AG08396 (cell line): ENCODE measurements at regions not wholly inside any gene's neighbourhood (a gene's known extent, or its start where the extent isn't known, plus 50 kb on each side); places are given as distances from the start of the nearest gene placed in this dataset.

ENCODE experiments used
- DNase-seq: peaks from one replicate; pipeline ENCODE4 v3.0.0; 2012; ENCODE audit warnings: low spot score, mixed read lengths

DNA sequence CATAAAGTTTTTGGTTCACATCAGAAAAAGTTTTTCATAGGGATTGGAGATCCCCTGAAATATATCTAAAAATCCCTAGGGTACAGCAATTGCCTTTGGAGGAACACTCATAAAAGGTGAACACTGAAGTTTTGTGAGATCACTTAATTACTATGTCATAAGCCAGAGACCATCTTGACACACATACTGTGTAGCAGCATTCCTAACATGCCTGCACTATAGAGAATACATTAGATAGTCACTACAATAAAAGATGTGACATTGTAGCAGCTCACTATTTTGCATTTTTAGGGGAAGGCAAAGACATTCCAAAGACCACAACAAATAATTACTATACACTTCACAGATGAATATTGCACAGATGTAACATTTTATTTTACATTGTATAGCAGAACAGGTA lies 779.9 kb downstream of the KCNT2 start:
- DNase-seq: no peak

DNA sequence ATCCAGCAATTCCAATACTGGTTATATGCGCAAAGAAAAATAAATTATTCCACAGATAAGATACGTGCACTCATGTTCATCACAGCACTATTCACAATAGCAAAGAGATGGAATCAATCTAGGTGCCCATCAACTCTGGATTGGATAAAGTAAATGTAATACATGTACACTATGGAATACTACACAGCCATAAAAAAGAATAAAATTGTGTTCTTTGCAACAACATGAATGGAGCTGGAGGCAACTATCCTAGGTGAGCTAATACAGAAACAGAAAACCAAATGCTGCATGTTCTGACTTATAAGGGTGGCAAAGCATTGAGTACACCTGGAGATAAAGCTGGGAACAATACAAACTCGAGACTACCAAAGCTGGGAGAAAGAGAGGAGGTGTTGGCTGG lies 787.3 kb downstream of the KCNT2 start:
- DNase-seq: no peak

DNA sequence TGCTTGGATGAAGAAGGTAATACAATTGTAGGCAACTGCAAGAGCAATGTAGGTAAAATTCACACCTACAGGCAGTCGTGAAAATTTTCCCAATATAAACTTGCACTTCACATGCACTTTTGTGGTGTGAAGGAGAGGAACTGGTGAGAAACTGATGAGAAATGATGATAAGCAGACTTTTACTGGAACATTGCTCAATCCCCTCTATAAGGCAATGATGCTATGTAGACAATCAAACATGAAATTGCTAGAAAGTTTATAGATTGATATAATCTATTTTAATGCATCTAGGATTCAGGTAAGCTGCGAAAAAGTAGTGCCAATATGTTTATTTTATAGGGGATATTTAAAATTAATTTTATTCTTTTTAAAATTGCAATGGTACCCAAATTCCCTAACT lies 802.2 kb downstream of the KCNT2 start:
- no peak for DNase-seq

DNA sequence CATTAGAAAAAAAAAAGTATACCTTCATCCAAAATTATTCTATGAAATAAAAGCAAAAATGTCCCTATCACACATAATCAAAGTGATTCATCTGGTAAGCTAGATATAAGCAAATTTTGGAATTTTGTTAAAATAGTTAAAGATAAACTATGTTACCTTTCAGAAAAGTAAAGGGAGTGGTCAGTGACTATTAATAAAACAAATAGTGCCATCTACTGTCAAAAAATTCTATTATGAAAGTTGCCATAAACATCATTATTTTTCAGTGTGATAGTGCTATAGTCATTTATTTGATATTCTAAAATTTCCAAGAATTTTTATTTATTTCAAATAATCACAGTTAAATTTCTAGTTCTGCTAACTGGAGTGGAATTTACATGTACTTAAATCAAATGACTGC lies 803.7 kb downstream of the KCNT2 start:
- DNase-seq: no peak

DNA sequence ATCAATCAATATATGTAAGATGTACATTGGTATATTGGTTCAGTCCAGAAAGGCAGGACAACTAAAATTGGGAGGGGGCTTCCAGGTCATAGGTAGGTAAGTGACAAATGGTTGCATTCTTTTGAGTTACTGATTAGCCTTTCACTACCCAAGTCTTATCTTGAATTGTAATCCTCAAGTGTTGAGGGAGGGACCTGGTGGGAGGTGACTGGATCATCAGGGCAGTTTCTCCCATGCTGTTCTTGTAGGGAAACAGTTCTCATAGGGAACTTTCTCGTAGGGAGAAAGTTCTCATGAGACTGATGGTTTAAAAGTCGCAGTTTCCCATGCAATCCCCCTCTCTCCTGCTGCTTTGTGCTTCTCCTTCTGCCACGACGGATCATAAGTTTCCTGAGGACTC lies 809.2 kb downstream of the KCNT2 start:
- no peak for DNase-seq

DNA sequence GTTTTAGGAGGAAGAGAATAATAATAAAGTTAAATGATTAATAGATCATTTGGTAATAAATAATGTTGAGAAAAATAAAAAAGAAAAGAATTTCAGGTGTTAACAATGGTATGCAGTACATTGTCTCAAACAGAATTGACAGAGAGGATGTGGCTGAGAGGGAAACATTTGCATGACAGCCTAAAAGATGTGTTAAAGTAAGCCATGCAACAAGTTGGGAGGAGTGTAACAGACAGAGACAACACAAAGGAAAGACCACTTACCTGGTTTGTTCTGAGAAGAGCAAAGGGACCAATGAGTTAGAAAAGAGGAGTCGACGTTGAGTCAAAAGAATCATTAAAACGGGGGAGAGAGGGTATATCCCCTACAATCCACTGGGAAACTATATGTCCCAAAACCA lies 814.0 kb downstream of the KCNT2 start:
- no peak for DNase-seq

DNA sequence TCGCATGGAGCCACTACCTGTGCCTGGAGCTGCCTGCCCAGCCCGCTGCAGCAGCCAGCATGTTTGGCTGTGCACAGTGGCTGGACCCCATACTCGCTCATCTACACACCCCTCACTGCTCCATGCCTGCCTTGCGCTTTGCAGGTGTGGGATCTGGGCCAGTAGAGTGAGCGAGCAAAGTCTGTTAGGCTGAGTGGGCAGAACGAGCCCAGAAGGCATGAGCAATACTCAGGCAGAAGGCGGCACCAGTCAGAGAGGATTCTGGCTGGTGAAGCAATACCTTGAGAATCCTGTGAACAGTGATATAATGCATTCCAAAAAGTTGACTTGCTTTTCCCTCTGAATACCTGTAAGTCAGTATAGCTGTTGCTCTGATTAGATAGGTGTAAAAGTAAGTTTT lies 816.4 kb downstream of the KCNT2 start:
- no peak for DNase-seq

DNA sequence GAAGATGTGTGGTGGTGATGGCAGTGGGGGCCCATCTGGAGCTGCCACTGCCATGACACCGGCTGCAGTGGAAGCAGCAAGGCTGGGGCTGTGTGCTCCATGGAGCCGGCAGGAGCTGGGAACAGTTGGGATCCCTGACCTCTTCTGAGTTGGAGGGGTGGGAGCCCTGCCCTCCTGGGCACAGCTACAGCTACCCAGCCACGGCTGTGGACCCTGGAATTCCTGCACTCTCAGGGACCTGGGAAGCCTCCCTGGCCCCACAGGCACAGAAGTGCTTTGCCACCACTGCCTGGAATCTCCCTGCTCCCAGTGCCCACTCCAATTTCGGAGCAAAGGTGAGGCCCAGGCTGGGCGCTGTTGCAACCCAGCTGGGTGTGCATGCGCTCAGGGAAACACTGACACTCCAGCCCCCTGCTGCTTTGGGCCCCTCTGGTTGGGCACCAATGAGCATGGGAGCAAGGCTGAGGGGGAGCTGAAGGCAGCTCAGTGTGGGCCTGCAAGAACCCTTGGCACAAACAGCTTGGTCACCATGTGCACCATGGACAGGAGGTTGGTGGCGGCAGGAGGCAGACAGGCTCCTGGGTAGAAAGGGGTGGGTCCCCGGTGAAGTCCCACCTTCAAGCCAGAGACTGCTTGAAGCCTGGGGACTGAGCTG lies 817.6 kb downstream of the KCNT2 start:
- no peak for DNase-seq

DNA sequence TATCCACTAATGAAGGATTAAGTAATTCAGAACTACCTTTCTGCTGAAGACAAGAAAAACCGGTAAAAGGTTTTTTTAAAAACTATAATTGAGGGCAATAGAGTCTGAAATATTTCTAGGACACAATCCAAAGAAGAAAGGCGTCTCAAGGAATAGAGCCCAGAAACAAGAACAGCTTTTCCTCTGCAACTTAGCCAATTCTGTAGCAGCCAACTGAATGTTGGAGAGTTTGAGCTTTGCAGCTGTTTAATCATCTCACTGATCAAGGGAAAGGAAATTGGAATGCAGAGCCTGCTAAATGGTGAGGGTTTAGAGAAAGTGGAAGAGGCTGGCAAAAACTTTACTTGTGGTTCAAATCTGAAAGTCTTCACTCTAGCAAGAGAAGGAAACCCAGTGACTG lies 818.9 kb downstream of the KCNT2 start:
- no peak for DNase-seq

DNA sequence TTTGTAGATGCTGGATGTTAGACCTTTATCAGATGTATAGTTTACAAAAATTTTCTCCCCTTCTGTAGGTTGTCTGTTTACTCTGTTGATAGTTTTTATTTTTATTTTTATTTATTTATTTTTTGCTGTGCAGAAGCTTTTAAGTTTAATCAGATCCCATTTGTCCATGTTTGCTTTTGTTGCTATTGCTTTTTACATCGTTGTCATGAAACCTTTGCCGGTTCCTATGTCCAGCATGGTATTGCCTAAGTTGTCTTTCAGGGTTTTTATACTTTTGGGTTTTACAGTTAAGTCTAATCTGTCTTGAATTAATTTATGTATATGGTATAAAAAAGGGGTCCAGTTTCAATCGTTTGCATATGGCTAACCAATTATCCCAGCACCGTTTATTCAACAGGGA lies 819.5 kb downstream of the KCNT2 start:
- no peak for DNase-seq

DNA sequence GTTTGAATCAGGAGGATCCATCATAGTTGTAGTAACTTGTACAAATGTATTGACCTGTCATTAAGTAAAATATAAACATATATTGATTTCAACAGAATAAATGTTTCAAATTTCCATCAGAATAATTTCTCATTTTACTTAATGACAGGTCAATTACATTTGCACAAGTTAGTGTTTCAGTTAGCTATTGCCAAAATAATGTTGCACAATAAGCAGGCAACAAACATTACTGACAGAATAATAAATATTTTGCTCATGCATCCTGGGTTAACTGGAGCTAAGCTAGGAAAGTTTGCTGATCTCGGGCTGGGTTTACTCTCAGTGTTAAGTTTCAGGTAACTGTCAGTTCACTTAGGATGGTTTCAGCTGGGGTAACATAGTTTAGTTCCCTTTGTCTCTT lies 822.4 kb downstream of the KCNT2 start:
- no peak for DNase-seq

DNA sequence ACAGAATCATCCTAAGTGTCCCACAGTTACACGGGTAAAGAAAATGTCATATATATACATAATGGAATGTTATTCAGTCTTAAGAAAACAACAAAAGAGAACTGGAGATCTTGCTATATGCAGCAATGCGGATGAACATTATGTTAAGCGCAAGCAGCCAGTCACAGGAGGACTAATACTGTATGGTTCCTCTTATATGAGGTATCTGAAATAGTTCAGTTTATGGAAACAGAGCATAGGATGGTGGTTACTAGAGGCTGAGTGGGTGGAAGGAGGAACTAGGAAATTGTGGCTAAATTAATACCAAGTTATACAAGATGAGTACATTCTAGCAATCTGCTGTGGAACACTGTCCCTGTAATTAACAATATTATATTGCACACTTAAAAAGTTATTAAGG lies 834.3 kb downstream of the KCNT2 start:
- DNase-seq: no peak

DNA sequence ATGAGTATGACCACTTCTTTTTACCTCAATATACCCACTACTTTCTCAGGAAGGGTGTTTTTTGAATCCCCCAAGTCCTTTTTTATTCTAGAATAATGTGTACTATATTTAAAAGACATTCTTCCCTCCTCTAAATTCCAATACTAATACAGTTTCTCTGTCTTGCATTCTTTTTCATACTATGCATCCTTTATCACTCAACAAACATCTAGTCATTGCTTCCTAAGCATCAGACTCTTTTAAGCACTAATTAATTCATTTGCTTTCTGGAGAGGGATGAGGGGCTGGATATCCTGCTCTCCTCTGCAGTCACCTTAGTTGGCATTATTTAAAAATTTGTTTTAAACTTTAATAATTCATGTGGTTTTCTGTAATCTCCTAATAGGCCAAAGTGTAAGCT lies 838.8 kb downstream of the KCNT2 start:
- DNase-seq: no peak

DNA sequence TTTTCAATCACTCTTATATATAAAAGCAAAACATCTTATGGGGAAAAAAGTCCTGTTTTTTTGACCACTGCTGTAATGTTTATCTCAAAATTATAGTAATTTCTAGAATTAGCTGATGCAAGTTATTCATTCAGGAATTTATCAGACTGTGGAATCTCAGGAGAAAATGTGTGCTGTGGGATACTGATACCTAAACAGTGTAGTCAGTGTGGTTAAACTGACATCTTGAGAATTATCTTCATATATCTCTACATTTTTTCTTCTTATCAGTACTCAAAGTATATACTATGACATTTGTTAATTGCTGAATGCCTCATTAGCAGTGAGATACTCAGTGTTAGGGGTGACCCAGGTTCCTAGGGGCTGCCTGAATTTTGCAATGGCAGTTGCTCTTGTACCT lies 839.3 kb downstream of the KCNT2 start:
- no peak for DNase-seq

DNA sequence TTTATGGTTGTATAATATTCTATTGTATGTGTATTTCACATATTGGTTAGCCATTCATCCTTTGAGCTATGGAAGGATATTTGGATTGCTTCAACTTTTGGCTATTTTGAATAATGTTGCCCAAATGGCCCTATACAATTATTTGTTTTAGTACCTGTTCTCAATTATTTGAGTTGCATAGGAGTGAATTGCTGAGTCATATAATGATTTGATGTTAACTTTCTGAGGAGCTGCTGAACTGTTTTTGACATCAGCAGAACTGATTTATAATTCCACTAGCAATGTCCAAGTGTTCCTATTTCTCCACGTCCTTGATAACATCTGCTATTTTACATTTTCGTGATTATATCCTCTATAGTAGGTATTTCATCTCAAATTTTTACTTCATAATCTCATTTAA lies 839.9 kb downstream of the KCNT2 start:
- no peak for DNase-seq

DNA sequence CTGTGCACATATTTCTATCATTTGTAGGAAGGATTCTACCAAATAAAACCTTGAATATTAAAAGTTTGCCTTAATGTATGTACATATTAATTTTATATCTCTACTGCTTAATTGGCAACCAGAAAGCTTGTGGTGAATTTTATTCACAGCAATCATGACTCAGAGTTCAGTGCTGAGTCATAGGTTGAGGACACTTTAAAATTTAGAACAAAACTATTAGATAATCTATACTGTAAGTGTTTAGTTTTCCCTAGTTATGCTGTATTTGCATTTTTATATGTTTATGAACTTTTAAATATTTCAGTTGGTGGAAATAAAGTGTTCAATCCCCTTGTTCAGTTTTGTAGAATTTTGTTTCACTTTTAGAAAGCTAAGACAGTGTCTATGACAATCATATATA lies 841.5 kb downstream of the KCNT2 start:
- no peak for DNase-seq

DNA sequence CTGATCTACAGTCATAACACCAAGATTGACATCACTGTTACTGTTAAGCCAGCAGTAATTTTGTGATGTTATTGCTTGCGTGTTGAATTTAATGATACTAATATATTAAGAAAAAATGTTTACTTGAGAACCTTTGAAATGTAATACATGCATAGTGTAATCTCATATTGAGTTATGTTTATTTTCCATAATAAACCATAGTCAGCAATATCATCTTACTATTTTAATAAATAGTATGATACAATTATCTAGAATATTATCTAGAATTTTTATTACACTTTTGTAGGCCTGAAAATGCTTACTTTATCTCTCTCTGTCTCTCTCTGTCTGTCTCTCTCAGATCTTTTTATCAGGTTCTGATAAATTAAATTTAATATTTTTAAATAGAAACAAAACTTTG lies 843.1 kb downstream of the KCNT2 start:
- no peak for DNase-seq

DNA sequence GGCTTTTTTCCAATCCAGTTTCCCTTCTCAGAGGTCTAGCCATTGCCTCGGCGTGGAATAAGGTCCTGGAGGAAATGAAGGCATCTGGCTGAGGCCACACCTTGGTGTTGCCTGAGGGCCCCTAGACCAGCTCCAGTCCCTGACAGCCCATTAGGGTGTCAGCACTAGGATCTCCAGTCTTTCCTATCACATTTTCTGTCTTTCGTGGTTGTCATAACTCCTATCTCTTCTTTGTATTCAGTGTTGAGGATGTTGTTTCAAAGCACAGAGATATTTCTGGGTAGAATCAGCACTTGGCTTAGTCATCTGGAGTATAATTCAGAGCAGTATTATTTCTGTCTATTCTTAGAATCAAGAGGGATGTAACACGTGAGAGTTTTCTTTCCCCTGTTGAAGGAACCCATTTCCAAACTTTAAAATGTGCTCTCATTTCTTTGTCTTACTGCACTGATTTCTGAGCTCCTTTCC lies 844.3 kb downstream of the KCNT2 start:
- no peak for DNase-seq

DNA sequence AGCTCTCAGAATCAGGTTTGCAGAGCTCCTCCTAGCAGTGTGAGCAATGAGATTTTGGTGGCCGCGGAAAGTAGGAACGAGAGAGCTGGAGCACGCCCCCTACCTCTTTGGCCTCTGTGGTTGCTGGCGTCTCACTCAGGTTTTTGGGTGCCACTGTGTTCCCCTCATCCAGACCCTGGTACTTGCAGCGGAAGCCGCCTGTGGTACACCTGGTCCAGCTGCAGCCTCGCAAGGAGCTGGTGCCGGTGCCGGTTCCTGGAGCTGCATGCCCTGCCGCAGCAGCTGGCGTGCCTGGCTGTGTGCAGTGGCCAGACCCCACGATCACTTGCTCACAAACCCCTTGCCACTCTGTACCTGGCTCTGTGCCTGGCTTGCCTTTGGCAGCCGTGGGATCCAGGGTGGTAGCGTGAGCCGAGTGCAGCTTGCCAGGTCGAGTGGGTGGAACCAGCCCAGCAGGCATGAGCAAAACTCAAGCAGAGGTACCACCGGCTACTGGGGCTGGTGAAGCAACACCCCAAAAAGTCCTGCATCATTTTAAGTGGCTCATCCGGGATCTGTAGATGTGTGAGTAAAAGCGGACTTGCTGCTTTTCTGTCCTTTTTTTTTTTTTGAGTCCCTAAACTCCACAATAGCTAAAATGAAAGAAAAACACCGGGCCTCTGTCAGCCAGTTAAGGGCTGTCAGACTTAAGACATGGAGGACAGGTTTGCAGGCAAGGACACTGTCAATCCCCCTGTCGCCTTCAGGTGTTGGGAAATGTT lies 844.9 kb downstream of the KCNT2 start:
- DNase-seq: no peak

DNA sequence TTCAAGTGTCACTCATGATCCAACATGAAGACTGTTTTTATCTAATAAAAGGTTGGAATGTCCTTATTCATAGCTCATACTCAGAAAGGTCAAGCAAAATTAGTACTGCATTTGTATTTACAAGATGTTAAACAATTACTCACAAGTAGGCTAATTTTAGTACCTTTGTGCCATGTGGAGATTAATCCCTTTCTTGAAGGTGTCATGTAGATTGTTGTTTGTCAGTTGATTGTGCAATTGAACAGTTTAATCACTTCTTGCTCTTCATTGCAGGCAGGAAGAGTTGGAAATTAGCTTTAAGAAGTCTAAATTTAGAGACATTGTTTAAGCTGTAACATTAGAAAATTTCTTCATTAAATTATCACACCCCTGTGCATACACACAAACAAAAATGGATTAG lies 847.1 kb downstream of the KCNT2 start:
- DNase-seq: no peak

DNA sequence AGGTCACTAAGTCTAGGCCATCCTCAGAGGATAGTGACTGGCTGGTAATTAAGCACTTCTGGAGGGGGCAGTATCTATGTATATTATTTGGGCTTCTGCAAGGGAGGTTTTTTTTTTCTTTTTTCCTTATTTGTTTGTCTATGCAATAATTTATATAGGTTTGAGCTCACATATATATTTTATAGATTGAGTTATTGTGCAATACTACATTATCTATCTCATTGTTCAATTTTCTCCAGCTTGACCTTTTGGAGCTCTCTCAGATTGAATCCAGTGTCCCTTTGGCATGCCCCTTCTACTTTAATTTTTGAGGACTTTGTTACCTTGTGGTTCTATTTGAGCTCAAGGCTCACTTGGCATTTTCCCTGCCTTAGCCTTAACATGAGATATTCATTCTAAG lies 852.1 kb downstream of the KCNT2 start:
- DNase-seq: no peak

DNA sequence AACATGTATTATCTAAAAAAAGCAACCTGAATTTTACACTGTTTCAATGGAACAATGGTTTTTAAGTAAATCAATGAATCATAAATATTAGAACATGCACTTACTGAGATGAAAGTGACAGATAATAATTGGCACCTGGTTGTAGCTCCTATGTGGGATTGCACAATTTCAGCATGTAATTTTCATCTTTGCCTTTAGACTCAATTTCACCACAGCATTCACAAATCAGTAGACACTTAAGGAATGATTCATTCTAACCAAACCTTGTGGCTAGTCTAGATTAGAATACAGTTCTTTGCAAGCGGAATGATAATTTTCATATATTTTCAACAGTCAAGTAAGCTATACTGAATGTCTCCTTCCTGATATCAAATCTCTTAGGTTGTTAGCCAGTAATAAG lies 853.4 kb downstream of the KCNT2 start:
- no peak for DNase-seq

DNA sequence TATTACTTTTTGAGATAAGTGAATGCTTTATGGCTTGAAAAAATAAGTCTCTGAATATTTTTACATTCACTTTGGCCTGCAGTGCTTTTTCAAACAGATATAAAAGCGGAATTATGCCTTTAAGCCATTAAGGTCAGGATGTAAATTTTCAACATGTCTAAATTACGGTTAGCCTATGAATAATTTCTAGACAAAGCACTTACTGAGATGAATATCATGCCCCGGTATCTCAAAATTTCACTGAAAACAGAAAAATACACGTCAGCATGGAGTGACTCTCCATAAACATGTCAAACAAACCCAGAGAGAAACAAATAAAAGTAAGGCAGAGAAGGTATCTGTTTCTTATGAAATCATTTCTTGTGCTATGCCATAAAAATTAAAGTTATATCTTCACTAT lies 853.9 kb downstream of the KCNT2 start:
- DNase-seq: no peak

DNA sequence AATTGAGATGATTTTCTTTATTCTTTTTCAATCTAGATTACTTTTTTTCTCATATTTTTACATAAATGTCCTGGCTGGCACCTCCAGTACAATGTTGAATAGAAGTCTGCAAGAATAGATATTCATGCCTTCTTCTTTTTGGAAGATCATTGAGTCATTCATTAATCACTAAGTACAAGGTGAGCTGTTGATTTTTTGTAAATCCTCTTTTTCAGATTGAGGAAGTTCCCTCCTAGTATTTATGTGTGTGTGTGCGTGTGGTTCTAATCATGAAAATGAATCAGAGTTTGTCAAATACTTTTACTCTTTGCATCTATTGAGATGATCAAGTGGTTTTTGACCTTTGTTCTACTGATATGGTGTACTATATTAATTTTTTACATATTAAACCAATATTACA lies 859.3 kb downstream of the KCNT2 start:
- no peak for DNase-seq
